CD14-positive monocyte (primary cell): ENCODE measurements at regions not wholly inside any gene's neighbourhood (a gene's known extent, or its start where the extent isn't known, plus 50 kb on each side); places are given as distances from the start of the nearest gene placed in this dataset.

Experiments
- DNase-seq, 3 donors: peaks; one replicate each; pipeline ENCODE4 v3.0.0-alpha.2; 2011 to 2022
- H2AFZ ChIP-seq: 2 replicates; pipeline ENCODE4 v1.6.0; 2012; ENCODE audit warnings: mild to moderate bottlenecking, low read depth, low read length, inconsistent platforms; ENCODE audit not compliant: insufficient read depth, poor library complexity, severe bottlenecking
- H3K27ac ChIP-seq, 2 donors: 1 replicate in 1 of 2; 2 replicates in 1 of 2; pipeline ENCODE4 v1.5.1; 2012 to 2013; ENCODE audit warnings: low read length in 2 of 2, control low read depth in 1 of 2, inconsistent platforms in 1 of 2, low read depth in 1 of 2, mild to moderate bottlenecking in 1 of 2
- H3K27me3 ChIP-seq, 2 donors: one replicate each; pipeline versions ENCODE4 v1.6.0 to v1.6.1; 2011 to 2013; ENCODE audit warnings: low read length in 2 of 2; ENCODE audit not compliant: control insufficient read depth in 2 of 2, insufficient read depth in 2 of 2
- H3K36me3 ChIP-seq, 2 donors: replicated peaks in 1 of 2; 1 replicate in 1 of 2; 2 replicates in 1 of 2; pipeline versions ENCODE4 v1.5.1 to v1.6.1; 2012 to 2013; ENCODE audit warnings: low read length in 2 of 2, control low read depth in 1 of 2, inconsistent platforms in 1 of 2, mild to moderate bottlenecking in 1 of 2; ENCODE audit not compliant: insufficient read depth in 2 of 2, control insufficient read depth in 1 of 2
- H3K4me1 ChIP-seq, 2 donors: 1 replicate in 1 of 2; 2 replicates in 1 of 2; pipeline versions ENCODE4 v1.5.1 to v1.6.1; 2012 to 2013; ENCODE audit warnings: low read length in 2 of 2, control low read depth in 1 of 2, inconsistent platforms in 1 of 2, mild to moderate bottlenecking in 1 of 2, moderate library complexity in 1 of 2; ENCODE audit not compliant: insufficient read depth in 2 of 2, control insufficient read depth in 1 of 2
- H3K4me2 ChIP-seq: replicated peaks from 2 replicates; pipeline ENCODE3; 2012; ENCODE audit warnings: low read length, moderate library complexity, mild to moderate bottlenecking; ENCODE audit not compliant: poor library complexity, severe bottlenecking; ENCODE audit errors: extremely low read depth
- H3K4me3 ChIP-seq, 3 experiments: fragments of 200-600 bp in 1 of 3; sonication (generic) in 1 of 3; replicated peaks in 1 of 3; 1 replicate in 2 of 3; 2 replicates in 1 of 3; pipeline ENCODE4 v1.5.1; 2011 to 2013; ENCODE audit warnings: low read length in 3 of 3, mild to moderate bottlenecking in 3 of 3, control low read depth in 2 of 3, low read depth in 2 of 3, inconsistent platforms in 1 of 3, moderate library complexity in 1 of 3
- H3K79me2 ChIP-seq: 2 replicates; pipeline ENCODE4 v1.6.0; 2012; ENCODE audit warnings: mild to moderate bottlenecking, control low read depth, inconsistent platforms, low read length, moderate library complexity; ENCODE audit not compliant: insufficient read depth
- H3K9ac ChIP-seq: 2 replicates; pipeline ENCODE4 v1.6.0; 2017; ENCODE audit warnings: low read length, mild to moderate bottlenecking; ENCODE audit not compliant: insufficient read depth, poor library complexity, severe bottlenecking
- H3K9me3 ChIP-seq, 2 donors: replicated peaks in 1 of 2; 1 replicate in 1 of 2; 2 replicates in 1 of 2; pipeline versions ENCODE4 v1.5.1 to v1.6.1; 2012 to 2013; ENCODE audit warnings: low read length in 2 of 2, control low read depth in 1 of 2; ENCODE audit not compliant: control insufficient read depth in 1 of 2, insufficient read depth in 1 of 2
- H4K20me1 ChIP-seq: 2 replicates; pipeline ENCODE4 v1.6.0; 2012; ENCODE audit warnings: mild to moderate bottlenecking, low read length, control low read depth, moderate library complexity; ENCODE audit not compliant: insufficient read depth
- H3K27ac Mint-ChIP-seq, 7 donors: one replicate each; pipeline ENCODE4 v1.8.0; 2020; ENCODE audit warnings: mild to moderate bottlenecking in 7 of 7, mixed read lengths in 7 of 7, moderate library complexity in 6 of 7, inconsistent platforms in 2 of 7
- H3K27me3 Mint-ChIP-seq, 3 donors: one replicate each; pipeline ENCODE4 v1.8.0; 2021 to 2022; ENCODE audit warnings: low read depth in 3 of 3, mild to moderate bottlenecking in 3 of 3, mixed read lengths in 3 of 3, moderate library complexity in 3 of 3, inconsistent platforms in 1 of 3
- H3K36me3 Mint-ChIP-seq, 2 donors: one replicate each; pipeline ENCODE4 v1.8.0; 2020; ENCODE audit warnings: mixed read lengths in 2 of 2, inconsistent platforms in 1 of 2, mild to moderate bottlenecking in 1 of 2
- H3K4me1 Mint-ChIP-seq: one replicate; pipeline ENCODE4 v1.8.0; 2020; ENCODE audit warnings: mild to moderate bottlenecking, mixed read lengths
- H3K4me3 Mint-ChIP-seq, 2 donors: one replicate each; pipeline ENCODE4 v1.8.0; 2020; ENCODE audit warnings: mild to moderate bottlenecking in 2 of 2, mixed read lengths in 2 of 2, moderate library complexity in 1 of 2
- H3K9me3 Mint-ChIP-seq, 7 donors: one replicate each; pipeline ENCODE4 v1.8.0; 2020 to 2022; ENCODE audit warnings: mixed read lengths in 7 of 7, mild to moderate bottlenecking in 6 of 7, moderate library complexity in 6 of 7, inconsistent platforms in 2 of 7
- WGBS: methylation state at CpG from one replicate; pipeline ENCODE4 v1.1.5; 2013; ENCODE audit warnings: missing lambda C conversion rate; ENCODE audit not compliant: insufficient coverage; 5-methylcytosine and 5-hydroxymethylcytosine counted together
- intact Hi-C, 2 donors: fragments of 100-400 bp; cut with micrococcal nuclease; formaldehyde crosslinking; loops; one replicate each; pipeline versions ENCODE4 v1.15.0 to v1.15.1; 2023
- TF ChIP-seq, protein P1 (sequence below): fragments of 200-600 bp; IDR thresholded peaks from one replicate; pipeline ENCODE4 v1.8.0; 2022; ENCODE audit warnings: antibody characterized with exemption, mild to moderate bottlenecking

DNA sequence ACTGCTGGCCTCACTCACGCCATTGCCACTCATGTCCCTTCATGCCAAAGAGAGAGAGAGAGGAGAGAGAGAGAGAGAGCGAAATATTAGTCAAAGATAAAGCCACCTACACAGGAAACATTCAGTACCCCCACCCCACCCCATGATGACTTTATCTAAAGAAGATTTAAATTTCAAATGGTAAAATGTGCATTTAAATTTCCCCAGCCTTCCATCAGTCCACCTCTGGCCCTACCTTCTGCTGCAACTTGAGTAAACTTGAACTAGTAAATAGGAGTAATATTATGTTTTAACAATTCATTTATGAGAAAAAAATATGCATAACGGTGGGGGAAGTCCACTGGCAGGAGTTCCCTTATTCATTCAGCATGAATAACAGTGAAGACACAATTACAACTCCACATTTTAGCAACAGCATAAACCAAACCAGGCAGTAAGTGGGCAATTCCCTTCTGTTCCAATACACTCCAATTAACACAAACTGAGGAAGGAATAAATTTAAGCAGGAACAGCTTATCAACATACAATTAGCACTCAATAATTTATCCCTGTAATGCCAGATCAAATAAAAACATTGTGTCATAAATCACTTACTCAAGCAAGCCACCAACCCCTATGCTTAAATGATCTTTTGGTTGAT lies 264.2 kb downstream of the LNPK start:
- no peaks in the 10 kb centered on the region for H3K79me2 ChIP-seq
- no peaks in the 10 kb centered on the region for H3K9me3 ChIP-seq
- TF ChIP-seq, protein P1, sequence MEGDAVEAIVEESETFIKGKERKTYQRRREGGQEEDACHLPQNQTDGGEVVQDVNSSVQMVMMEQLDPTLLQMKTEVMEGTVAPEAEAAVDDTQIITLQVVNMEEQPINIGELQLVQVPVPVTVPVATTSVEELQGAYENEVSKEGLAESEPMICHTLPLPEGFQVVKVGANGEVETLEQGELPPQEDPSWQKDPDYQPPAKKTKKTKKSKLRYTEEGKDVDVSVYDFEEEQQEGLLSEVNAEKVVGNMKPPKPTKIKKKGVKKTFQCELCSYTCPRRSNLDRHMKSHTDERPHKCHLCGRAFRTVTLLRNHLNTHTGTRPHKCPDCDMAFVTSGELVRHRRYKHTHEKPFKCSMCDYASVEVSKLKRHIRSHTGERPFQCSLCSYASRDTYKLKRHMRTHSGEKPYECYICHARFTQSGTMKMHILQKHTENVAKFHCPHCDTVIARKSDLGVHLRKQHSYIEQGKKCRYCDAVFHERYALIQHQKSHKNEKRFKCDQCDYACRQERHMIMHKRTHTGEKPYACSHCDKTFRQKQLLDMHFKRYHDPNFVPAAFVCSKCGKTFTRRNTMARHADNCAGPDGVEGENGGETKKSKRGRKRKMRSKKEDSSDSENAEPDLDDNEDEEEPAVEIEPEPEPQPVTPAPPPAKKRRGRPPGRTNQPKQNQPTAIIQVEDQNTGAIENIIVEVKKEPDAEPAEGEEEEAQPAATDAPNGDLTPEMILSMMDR, result no peak
- no peak for DNase-seq
- no peak overlapping the region for H3K4me2 ChIP-seq
- no peak overlapping the region for H2AFZ ChIP-seq
- no peaks in the 10 kb centered on the region for H4K20me1 ChIP-seq
- peaks cover 0 to 2% of the 10 kb centered on the region in 2 donors for H3K27me3 ChIP-seq
- H3K9ac ChIP-seq, result no peak overlapping the region
- no CpG with 5 or more reads among the region's 3 CpGs for WGBS
- H3K4me1 ChIP-seq, result no peaks in the 10 kb centered on the region
- no peaks in the 10 kb centered on the region for H3K36me3 Mint-ChIP-seq
- H3K4me3 Mint-ChIP-seq, result no peak overlapping the region
- H3K36me3 ChIP-seq, result no peaks in the 10 kb centered on the region
- H3K4me3 ChIP-seq, result no peak overlapping the region
- peaks cover 0 to 14% (median 0%) of the 10 kb centered on the region in 7 donors for H3K9me3 Mint-ChIP-seq
- peaks cover 2 to 6% (median 3%) of the 10 kb centered on the region in 3 donors for H3K27me3 Mint-ChIP-seq
- no peak overlapping the region for H3K27ac Mint-ChIP-seq
- no peak overlapping the region for H3K27ac ChIP-seq
- no peaks in the 10 kb centered on the region for H3K4me1 Mint-ChIP-seq
- intact Hi-C loops, result no loop called here

DNA sequence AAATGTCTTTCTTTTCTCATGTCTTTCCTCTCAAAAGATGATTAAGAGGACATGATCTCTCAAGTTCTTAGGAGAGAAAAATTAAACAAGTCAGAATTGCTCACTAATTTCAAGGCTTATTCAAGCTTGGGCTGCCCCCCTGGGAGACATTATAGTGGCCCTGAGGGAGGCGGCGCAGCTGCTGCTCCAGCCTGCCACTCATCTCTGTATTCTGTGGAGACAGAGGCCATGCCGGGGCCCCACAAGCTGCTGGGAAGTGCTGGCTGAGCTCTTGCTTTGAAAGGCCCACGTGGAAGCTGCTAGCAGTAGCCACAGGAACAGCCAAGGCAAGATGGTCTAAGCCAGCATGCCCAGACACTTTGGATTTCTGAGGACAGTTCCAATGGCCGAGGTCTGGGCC lies 267.4 kb downstream of the LNPK start:
- H3K4me1 ChIP-seq, result no peaks in the 10 kb centered on the region
- no peak for DNase-seq
- H3K4me2 ChIP-seq, result no peak overlapping the region
- TF ChIP-seq, protein P1, result no peak
- no peaks in the 10 kb centered on the region for H3K4me1 Mint-ChIP-seq
- H3K27me3 ChIP-seq, result peaks cover 0 to 2% of the 10 kb centered on the region in 2 donors
- no peaks in the 10 kb centered on the region for H3K9me3 ChIP-seq
- no peaks in the 10 kb centered on the region for H3K79me2 ChIP-seq
- H4K20me1 ChIP-seq, result no peaks in the 10 kb centered on the region
- peaks cover 0 to 17% (median 0%) of the 10 kb centered on the region in 7 donors for H3K9me3 Mint-ChIP-seq
- no peak overlapping the region for H3K27ac ChIP-seq
- no peak overlapping the region for H3K27ac Mint-ChIP-seq
- no peak overlapping the region for H2AFZ ChIP-seq
- H3K36me3 ChIP-seq, result no peaks in the 10 kb centered on the region
- WGBS, result 80% methylated on average over 5 of the region's 5 CpGs
- peaks cover 0 to 3% (median 2%) of the 10 kb centered on the region in 3 donors for H3K27me3 Mint-ChIP-seq
- no peak overlapping the region for H3K9ac ChIP-seq
- intact Hi-C loops, result no loop called here
- H3K4me3 ChIP-seq, result no peak overlapping the region
- H3K4me3 Mint-ChIP-seq, result no peak overlapping the region
- H3K36me3 Mint-ChIP-seq, result no peaks in the 10 kb centered on the region
